ENCODE measurements at regions not wholly inside any gene's neighbourhood (a gene's known extent, or its start where the extent isn't known, plus 50 kb on each side); places are given as distances from the start of the nearest gene placed in this dataset.

DNA sequence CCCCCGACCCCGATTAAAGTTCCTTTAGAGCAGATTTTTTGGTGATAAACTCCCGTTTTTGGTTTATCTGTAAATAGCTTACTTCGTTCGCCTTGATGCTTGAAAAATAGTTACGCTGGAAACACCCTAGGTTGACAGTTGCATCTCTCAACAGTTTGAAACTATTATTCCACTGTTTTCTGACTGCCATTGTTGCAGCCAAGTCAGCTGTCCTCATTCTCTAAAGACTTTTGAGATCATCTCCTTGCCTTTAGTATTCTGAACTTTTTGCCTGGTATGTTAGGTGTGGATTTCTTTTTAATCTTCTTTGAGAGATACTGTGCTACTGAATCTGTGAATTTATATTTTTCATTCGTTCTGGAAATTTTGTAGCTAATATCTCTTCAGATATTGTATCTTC is 122.7 kb upstream of the NSMCE3 start:
- no peak for ATAC-seq
- H3K27ac Mint-ChIP-seq = no peak overlapping the region
- no peaks in the 10 kb centered on the region for H3K9me3 Mint-ChIP-seq
- DNase-seq = no peak
- H3K4me3 Mint-ChIP-seq = no peak overlapping the region
- no peaks in the 10 kb centered on the region for H3K4me1 Mint-ChIP-seq
- no peaks in the 10 kb centered on the region for H3K27me3 Mint-ChIP-seq

DNA sequence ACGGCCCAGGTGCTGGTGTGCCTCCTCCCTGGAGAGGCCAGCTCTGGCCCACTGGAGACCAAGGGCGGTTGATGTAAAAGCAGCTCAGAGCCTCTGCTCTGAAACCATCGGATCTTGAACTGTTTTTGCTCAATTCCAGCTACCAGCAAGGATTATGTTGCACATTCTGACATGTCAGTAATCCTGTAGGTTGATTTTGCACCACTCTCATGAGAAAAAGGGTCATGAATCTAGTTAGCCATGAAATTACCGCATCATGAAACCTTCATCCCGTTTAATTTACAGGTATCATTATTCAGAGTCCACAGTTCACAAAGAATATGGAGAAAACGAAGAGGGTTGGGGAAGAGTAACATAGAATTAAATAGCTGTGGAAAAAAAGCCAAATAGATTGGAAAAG is 120.4 kb upstream of the NSMCE3 start:
- no peaks in the 10 kb centered on the region for H3K9me3 Mint-ChIP-seq
- DNase-seq = no peak
- no peaks in the 10 kb centered on the region for H3K4me1 Mint-ChIP-seq
- peaks cover 7% of the 10 kb centered on the region for H3K27me3 Mint-ChIP-seq
- no peak overlapping the region for H3K4me3 Mint-ChIP-seq
- H3K27ac Mint-ChIP-seq = no peak overlapping the region
- no peak for ATAC-seq

DNA sequence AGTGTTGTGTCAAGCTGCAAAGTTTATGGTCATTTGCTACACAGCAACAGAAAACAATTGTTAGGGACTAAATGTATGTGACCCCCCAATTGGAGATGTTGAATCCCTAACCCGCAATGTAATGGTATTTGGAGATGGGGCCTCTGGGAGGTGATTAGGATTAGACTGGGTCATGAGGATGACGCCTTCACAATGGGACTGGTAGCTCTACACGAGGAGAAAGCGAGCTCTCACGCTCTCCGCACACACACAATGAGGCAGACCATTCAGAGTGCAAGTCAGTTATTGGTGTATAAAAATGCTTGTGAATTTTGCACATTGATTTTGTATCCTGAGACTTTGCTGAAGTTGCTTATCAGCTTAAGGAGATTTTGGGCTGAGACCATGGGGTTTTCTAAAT is 116.9 kb upstream of the NSMCE3 start:
- H3K27me3 Mint-ChIP-seq = peaks cover 37% of the 10 kb centered on the region
- ATAC-seq (no peak), DNase-seq (no peak)
- H3K4me1 Mint-ChIP-seq = no peaks in the 10 kb centered on the region
- H3K4me3 Mint-ChIP-seq = no peak overlapping the region
- no peaks in the 10 kb centered on the region for H3K9me3 Mint-ChIP-seq
- no peak overlapping the region for H3K27ac Mint-ChIP-seq

DNA sequence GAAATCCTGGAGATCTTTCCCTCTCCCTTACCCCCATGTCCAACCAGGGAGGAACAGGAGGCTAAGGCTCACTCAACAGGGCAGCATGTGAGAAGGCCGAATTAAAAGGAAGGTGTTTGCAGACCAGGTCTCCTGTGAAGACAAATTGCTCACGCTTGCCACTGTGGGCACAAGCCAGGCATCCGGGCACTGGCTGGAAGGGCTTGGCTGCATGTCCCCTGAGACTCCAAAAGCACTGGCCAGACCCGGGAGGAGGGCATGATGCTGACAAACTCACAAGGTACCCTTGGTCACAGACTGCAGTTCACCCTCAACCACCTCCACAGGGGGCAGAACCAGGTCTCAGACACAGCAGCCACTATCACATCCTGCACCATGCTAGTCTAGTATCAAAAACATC is 113.7 kb upstream of the NSMCE3 start:
- Mint-ChIP-seq H3K27me3 (peaks cover 37% of the 10 kb centered on the region), H3K27ac (no peak overlapping the region), H3K4me3 (no peak overlapping the region), H3K4me1 (no peaks in the 10 kb centered on the region), H3K9me3 (no peaks in the 10 kb centered on the region)
- ATAC-seq (no peak), DNase-seq (no peak)

DNA sequence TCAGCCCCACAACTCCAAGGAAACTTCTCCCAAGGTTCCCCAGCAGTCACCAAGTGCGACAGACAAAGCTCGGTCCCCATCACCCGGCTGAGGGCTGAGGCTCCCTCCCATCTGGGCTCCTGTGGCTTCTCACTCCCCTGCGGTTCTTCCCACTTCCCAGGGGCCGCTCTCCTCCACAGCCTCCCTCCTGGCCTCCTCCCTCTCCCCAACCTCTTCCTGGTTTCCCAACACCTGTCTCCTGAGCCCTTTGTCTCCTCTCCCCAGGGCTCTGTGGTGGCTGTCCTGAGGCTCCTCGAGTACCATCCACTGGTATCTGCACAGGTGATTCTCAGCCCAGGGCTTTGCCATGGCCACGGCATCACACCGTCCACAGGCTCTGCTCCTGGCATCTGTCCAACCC is 113.2 kb upstream of the NSMCE3 start:
- peaks cover 37% of the 10 kb centered on the region for H3K27me3 Mint-ChIP-seq
- no peak overlapping the region for H3K27ac Mint-ChIP-seq

DNA sequence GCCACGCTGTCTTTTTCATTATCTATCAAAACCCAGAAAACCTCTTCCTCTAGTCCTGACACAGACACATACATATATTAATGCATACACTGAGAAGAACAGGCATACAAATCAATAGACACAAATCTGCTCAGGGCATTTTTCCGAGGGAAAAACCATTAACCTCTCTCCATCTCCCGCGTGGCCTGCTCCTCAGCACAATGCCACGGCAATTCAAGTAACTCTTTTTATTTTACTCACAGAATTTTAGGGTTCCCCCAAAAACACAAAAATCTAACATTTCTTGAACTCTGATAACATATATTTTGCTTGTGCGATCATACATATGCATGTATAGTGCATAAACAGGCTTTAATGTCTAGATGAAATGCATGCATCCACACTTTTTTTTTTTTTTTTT is 110.8 kb upstream of the NSMCE3 start:
- ATAC-seq = no peak
- Mint-ChIP-seq H3K27me3 (peaks cover 45% of the 10 kb centered on the region), H3K27ac (no peak overlapping the region), H3K4me1 (no peaks in the 10 kb centered on the region), H3K9me3 (no peaks in the 10 kb centered on the region), H3K4me3 (no peak overlapping the region)
- DNase-seq = no peak

More for the DNA sequence above, 113.2 kb upstream of the NSMCE3 start:
- Mint-ChIP-seq H3K4me3 (no peak overlapping the region), H3K4me1 (no peaks in the 10 kb centered on the region), H3K9me3 (no peaks in the 10 kb centered on the region)
- DNase-seq (no peak), ATAC-seq (no peak)

DNA sequence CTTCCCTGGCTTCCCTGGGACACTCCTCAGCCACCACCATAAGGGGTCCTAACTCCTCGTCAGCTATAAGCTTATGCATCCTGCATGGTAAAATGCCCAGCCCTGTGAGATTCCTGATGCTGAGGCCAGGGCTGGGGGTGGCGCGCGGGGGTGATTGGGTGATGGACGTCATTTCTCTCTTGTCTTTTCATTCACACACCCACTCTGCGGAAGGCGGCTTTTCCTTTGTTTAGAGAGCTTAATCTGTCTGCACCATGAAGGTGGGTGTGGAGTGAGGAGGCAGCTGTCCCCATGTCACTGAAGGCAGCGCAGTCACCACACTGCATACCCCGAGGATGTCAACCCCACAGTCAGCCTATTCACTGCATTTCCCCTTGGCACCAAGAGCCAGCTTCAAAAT is 110.0 kb upstream of the NSMCE3 start:
- Mint-ChIP-seq H3K4me1 (no peaks in the 10 kb centered on the region), H3K4me3 (no peak overlapping the region), H3K27ac (no peak overlapping the region), H3K9me3 (no peaks in the 10 kb centered on the region), H3K27me3 (peaks cover 37% of the 10 kb centered on the region)
- no peak for ATAC-seq
- DNase-seq = no peak

DNA sequence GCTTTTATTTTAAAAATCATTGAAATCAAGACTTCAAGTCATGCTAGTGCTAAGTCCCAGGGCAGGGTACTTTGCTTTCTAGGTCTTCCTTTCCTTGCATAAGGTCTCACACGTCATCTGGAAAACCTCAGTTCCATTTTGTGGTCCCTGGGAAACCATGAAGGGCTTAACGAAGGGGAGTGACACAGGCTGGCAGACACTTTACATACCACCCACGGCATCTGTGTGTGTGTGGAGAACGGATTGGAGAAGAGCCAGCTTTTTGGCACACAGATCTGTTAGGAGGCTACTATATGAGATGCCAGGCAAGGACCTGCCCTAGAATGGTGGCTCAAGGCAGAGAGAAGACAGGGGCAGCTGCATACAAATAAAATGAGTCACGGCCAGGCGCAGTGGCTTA is 107.5 kb upstream of the NSMCE3 start:
- H3K27me3 Mint-ChIP-seq = peaks cover 14% of the 10 kb centered on the region
- no peaks in the 10 kb centered on the region for H3K4me1 Mint-ChIP-seq
- DNase-seq (no peak), ATAC-seq (no peak)
- H3K27ac Mint-ChIP-seq = no peak overlapping the region
- H3K9me3 Mint-ChIP-seq = no peaks in the 10 kb centered on the region
- H3K4me3 Mint-ChIP-seq = no peak overlapping the region

DNA sequence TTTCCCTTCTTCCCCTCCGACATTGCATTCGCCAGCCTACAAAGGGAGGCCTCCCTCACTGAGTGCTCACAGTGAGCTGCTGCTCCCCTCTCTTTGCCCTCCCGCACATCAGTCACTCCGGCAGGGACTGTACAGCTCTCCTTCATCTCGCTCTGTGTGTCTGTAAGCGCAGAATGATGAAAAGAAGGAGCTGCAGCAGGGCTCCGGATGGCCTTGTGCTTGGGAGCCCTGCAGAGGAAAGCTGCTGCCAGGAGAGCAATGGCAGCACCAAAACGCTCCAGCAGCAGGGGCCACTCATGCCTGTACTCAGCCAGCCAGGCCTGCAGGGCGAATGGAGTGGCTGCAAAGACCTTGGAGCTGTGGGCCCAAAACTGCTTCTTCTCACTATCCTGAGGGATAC is 107.0 kb upstream of the NSMCE3 start:
- DNase-seq (no peak), ATAC-seq (no peak)
- H3K27me3 Mint-ChIP-seq = peaks cover 12% of the 10 kb centered on the region
- H3K27ac Mint-ChIP-seq = no peak overlapping the region
- H3K4me3 Mint-ChIP-seq = no peak overlapping the region
- H3K4me1 Mint-ChIP-seq = no peaks in the 10 kb centered on the region
- H3K9me3 Mint-ChIP-seq = no peaks in the 10 kb centered on the region

DNA sequence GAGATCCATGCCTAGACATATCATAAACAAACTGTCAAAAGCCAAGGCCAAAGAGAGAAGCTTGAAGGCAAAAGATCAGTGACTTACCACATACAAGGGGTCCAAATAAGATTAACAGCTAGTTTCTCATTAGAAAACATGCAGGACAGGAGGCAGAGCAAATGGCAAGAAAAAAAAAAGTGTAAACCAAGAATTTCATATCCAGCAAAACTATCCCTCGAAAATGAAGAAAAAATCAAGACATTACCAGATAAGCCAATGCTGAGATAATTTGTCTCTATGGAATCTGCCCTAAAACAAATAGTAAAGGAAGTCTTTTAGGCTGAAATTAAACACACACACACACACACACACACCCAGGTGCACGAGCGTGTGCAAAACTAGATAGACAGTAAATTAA is 99.6 kb upstream of the NSMCE3 start:
- Mint-ChIP-seq H3K4me1 (no peaks in the 10 kb centered on the region), H3K27ac (no peak overlapping the region), H3K4me3 (no peak overlapping the region), H3K27me3 (peaks cover 20% of the 10 kb centered on the region), H3K9me3 (peaks cover 13 to 16% of the 10 kb centered on the region in 2 donors)
- DNase-seq (no peak), ATAC-seq (no peak)

DNA sequence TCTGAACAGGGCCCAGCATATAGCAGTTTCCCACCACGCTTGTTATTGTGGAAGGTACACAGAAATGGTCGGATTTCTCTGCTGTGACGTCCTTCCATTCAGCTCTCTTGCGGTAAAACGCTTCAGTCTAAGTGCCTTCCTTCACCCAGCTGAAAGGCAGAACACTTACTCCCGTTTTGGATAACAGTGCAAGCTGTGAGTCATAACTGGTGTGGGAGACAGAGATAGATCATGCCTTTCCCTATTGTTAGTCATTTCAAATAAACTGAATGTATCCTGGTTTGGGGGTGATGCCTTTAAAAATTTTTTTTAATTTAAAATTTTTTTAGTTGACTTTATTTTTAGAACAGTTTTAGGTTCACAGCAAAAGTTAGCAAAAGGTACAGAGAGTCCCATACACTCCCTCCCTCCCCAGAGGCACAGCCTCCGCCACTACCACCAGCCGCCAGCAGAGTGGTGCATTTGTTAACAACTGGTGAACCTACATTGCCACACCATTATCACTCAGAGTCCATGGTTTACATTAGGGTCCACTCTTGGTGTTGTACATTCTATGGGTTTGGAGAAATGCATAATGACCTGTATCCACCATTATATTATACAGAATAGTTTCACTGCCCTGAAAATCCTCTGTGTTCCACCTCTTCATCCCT is 94.9 kb upstream of the NSMCE3 start:
- peaks cover 13 to 16% of the 10 kb centered on the region in 2 donors for H3K9me3 Mint-ChIP-seq
- H3K4me3 Mint-ChIP-seq = no peak overlapping the region
- ATAC-seq = no peak
- peaks cover 20% of the 10 kb centered on the region for H3K27me3 Mint-ChIP-seq
- no peaks in the 10 kb centered on the region for H3K4me1 Mint-ChIP-seq
- DNase-seq = no peak
- H3K27ac Mint-ChIP-seq = no peak overlapping the region

DNA sequence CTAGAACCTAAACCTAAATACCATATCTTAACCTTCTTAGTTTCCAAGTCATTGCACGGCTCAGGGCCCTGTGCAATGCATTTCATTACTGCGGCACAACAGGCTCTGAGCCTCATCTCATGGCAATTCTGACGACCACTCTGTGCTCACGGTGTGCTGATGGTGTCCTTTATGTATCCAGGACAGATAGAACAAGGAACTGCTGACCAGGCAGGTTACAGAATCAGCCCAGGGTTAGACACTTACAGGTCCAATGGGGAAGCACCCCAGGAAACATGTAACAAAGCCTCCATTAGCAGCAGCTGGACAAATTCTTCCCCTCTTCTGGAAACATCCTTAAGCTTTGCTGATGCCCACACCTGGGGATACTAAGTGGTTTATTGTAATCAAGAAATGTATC is 91.9 kb upstream of the NSMCE3 start:
- no peak overlapping the region for H3K4me3 Mint-ChIP-seq
- no peaks in the 10 kb centered on the region for H3K9me3 Mint-ChIP-seq
- peaks cover 34% of the 10 kb centered on the region for H3K27me3 Mint-ChIP-seq
- no peak for ATAC-seq
- H3K27ac Mint-ChIP-seq = no peak overlapping the region
- no peaks in the 10 kb centered on the region for H3K4me1 Mint-ChIP-seq
- DNase-seq = no peak

DNA sequence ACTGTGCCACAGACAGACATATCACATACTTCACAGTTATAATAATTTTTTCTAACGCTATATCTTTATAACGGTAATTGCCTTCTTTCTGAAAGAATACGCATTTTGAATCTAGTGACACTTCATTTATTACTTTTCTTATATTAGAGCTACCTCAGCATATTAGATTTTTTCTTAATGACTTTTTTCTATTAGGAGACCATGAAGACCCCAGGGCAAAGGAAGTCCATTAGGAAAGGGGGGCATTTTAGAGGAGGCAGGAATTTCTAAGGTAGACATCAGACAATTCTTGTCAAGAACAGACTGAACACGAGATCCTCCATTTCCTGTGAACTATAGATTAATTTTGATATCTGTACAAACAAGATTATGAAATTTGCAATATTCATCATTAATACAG is 90.5 kb upstream of the NSMCE3 start:
- peaks cover 20% of the 10 kb centered on the region for H3K27me3 Mint-ChIP-seq
- no peaks in the 10 kb centered on the region for H3K4me1 Mint-ChIP-seq
- no peaks in the 10 kb centered on the region for H3K9me3 Mint-ChIP-seq
- H3K27ac Mint-ChIP-seq = no peak overlapping the region
- no peak for ATAC-seq
- no peak for DNase-seq
- H3K4me3 Mint-ChIP-seq = no peak overlapping the region

DNA sequence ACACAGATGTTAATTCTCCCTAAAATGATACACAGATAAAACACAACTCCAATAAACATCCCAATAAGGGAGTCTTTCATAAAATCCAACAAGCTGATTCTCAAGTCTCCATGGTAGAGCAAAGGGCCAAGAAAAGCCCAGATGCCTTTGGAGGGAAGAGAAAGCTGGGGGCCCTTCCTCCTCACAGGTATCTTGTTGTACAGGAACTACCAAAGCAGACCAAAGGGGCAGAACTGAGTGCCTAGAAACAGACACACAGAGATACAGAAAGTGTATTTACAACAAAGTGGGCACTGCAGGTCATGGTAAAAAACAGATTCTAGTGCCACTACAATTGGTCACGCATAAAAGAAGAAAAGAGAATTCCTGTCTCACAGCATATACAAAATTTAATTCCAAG is 87.2 kb upstream of the NSMCE3 start:
- Mint-ChIP-seq H3K4me1 (no peaks in the 10 kb centered on the region), H3K27me3 (peaks cover 29% of the 10 kb centered on the region), H3K9me3 (no peaks in the 10 kb centered on the region), H3K4me3 (no peak overlapping the region), H3K27ac (no peak overlapping the region)
- DNase-seq (no peak), ATAC-seq (no peak)

DNA sequence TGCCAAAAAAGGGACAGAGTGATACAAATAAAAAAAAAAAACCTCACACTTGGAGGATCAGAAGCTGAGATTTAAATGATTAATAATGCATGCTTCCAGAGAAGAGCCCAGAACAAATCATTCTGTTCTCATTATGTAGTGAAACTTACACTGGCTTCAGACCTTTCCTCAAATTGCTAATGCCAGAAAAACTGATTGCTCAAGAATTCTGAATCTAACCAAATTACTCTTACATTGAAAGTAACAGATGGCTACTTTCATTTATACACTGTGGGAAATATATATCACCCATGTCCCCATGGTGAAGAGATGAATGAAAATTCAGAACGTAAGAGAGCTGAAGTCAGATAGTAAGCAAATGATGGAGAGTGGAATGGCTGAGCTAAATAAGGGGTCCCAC is 85.9 kb upstream of the NSMCE3 start:
- DNase-seq = no peak
- Mint-ChIP-seq H3K4me1 (no peaks in the 10 kb centered on the region), H3K9me3 (no peaks in the 10 kb centered on the region), H3K27ac (no peak overlapping the region), H3K4me3 (no peak overlapping the region), H3K27me3 (peaks cover 29% of the 10 kb centered on the region)
- no peak for ATAC-seq

DNA sequence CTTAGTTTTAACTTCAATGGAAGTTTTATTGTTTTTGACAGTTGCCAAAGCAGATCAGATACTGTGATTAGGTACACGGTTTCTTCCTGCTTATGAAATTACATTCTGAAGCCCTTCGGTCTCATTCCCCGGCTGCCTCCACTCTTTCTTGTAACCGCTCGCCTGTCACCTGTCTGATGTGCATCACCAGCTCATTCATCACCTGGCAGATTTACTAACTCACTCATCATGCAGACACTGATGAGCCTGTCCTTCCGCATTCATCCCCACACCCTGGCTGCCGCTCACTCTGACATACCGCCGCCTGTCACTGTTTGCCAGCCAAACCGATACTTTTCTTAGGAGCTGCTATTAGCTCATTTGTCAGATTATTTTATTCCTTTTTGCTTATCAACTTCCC is 82.8 kb upstream of the NSMCE3 start:
- no peak for ATAC-seq
- no peaks in the 10 kb centered on the region for H3K9me3 Mint-ChIP-seq

DNA sequence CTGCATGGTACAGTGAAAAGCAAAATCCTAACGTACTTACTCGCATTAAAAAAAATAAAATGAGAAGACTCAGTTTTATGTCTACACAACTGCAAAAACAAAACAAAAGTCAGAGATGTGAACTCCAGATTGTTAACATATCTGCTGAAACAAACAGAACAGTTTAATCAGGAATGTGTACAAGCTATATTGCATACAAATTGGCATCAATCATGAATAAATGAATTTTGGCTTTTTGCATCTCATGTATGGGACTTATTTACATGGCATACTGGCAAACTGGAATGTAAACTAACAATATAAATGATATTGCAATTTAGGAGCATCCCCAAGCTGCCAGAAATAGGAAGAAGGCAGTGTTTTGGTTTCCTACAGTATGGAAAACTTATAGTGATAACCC is 79.6 kb upstream of the NSMCE3 start:
- Mint-ChIP-seq H3K4me3 (no peak overlapping the region), H3K4me1 (no peaks in the 10 kb centered on the region), H3K27me3 (peaks cover 5% of the 10 kb centered on the region), H3K9me3 (no peaks in the 10 kb centered on the region), H3K27ac (peak overlapping the region in 1 of 2 donors; percentile 20)
- ATAC-seq (no peak), DNase-seq (no peak)

More for the DNA sequence above, 82.8 kb upstream of the NSMCE3 start:
- H3K27ac Mint-ChIP-seq = peak overlapping the region in 1 of 2 donors; percentile 4
- H3K27me3 Mint-ChIP-seq = peaks cover 20% of the 10 kb centered on the region
- H3K4me3 Mint-ChIP-seq = no peak overlapping the region
- no peaks in the 10 kb centered on the region for H3K4me1 Mint-ChIP-seq
- DNase-seq = no peak
